K562 (cell line): ENCODE measurements at regions not wholly inside any gene's neighbourhood (a gene's known extent, or its start where the extent isn't known, plus 50 kb on each side); places are given as distances from the start of the nearest gene placed in this dataset.

Source experiments
- ATAC-seq: fragments of 200-7000 bp; cut with Tn5 transposase; 3 replicates; pipeline ENCODE4 v1.9.1; 2020; ENCODE audit warnings: moderate library complexity
- BruUV-seq: library from RNA; stranded (reverse); fragments of 400-500 nt; replicated peaks from 2 replicates; lab custom pipeline; 2021; lab: Mats Ljungman, UMichigan
- CTCF ChIA-PET: fragments of 300-600 bp; formaldehyde crosslinking; extraction: SDS; loops from one replicate; lab custom pipeline; 2021; ENCODE audit warnings: low intra/inter-chr PET ratio; lab: Yijun Ruan, JAX
- POLR2A ChIA-PET: fragments of 300-600, 350-650 bp; sonication (Branson Sonifier 250); formaldehyde crosslinking; extraction: SDS; loops from one replicate; lab custom pipeline; 2021; ENCODE audit warnings: antibody characterized with exemption, inconsistent platforms; lab: Yijun Ruan, JAX
- DNase-seq, 4 experiments: peaks; one replicate each; pipeline versions ENCODE4 v3.0.0 to v3.0.0-alpha.2; 2011 to 2018; ENCODE audit warnings: low spot score in 3 of 4, mixed read lengths in 3 of 4; ENCODE audit errors: extremely low read depth in 1 of 4
- FAIRE-seq: peaks from 2 replicates; lab custom pipeline; 2011; peaks lifted over from hg19 to GRCh38; lab: Jason Lieb, UNC
- H2AFZ ChIP-seq: 2 replicates; pipeline ENCODE4 v1.6.0; 2011; ENCODE audit warnings: low read depth, low read length, control low read depth, inconsistent platforms
- H3K27ac ChIP-seq: fragments of 200-600 bp; 3 replicates; pipeline ENCODE4 v1.8.0; 2011; ENCODE audit warnings: low read depth, mild to moderate bottlenecking, control low read depth, inconsistent platforms, low read length, moderate library complexity, mixed read lengths; ENCODE audit errors: extremely low read depth
- H3K27me3 ChIP-seq, 2 experiments: fragments of 300-600 bp in 1 of 2; 2 replicates in 1 of 2; 3 replicates in 1 of 2; pipeline versions ENCODE4 v1.6.0 to v1.8.0; 2011; ENCODE audit warnings: inconsistent platforms in 2 of 2, low read length in 2 of 2, mild to moderate bottlenecking in 1 of 2, mixed read lengths in 1 of 2, moderate library complexity in 1 of 2; ENCODE audit not compliant: control insufficient read depth in 2 of 2, insufficient read depth in 2 of 2
- H3K36me3 ChIP-seq: fragments of 300-600 bp; 3 replicates; pipeline ENCODE4 v1.8.0; 2011; ENCODE audit warnings: mild to moderate bottlenecking, low read length, inconsistent platforms; ENCODE audit not compliant: control insufficient read depth, insufficient read depth
- H3K4me1 ChIP-seq, 2 experiments: fragments of 200-600 bp in 1 of 2; replicated peaks in 1 of 2; 2 replicates in 1 of 2; 3 replicates in 1 of 2; pipeline versions ENCODE4 v1.5.1 to v1.8.0; 2011; ENCODE audit warnings: inconsistent platforms in 2 of 2, low read length in 2 of 2, mild to moderate bottlenecking in 1 of 2, mixed read lengths in 1 of 2, moderate library complexity in 1 of 2; ENCODE audit not compliant: control insufficient read depth in 2 of 2, insufficient read depth in 2 of 2
- H3K4me2 ChIP-seq: 2 replicates; pipeline ENCODE4 v1.6.1; 2011; ENCODE audit warnings: low read length, control low read depth, inconsistent platforms, mixed read lengths; ENCODE audit not compliant: insufficient read depth
- H3K4me3 ChIP-seq: fragments of 200-600 bp; sonication (generic), shearing (Covaris generic); 2 replicates; pipeline ENCODE4 v1.5.1; 2016; ENCODE audit warnings: control low read depth, inconsistent platforms
- H3K79me2 ChIP-seq: fragments of 200-600 bp; 3 replicates; pipeline ENCODE4 v1.8.0; 2011; ENCODE audit warnings: low read length, inconsistent platforms; ENCODE audit not compliant: control insufficient read depth, insufficient read depth
- H3K9ac ChIP-seq, 2 experiments: 2 replicates each; pipeline versions ENCODE4 v1.6.0 to v1.6.1; 2011; ENCODE audit warnings: low read depth in 2 of 2, low read length in 2 of 2, control low read depth in 1 of 2, inconsistent platforms in 1 of 2, mild to moderate bottlenecking in 1 of 2, mixed read lengths in 1 of 2; ENCODE audit not compliant: insufficient read depth in 1 of 2
- H3K9me1 ChIP-seq: one replicate; pipeline ENCODE4 v1.6.0; 2011; ENCODE audit warnings: inconsistent platforms, mild to moderate bottlenecking, low read length, moderate library complexity; ENCODE audit not compliant: control insufficient read depth, insufficient read depth
- H3K9me3 ChIP-seq: replicated peaks from 2 replicates; pipeline ENCODE4 v1.5.1; 2011; ENCODE audit warnings: low read depth, low read length, inconsistent platforms; ENCODE audit not compliant: control insufficient read depth, insufficient read depth
- H4K20me1 ChIP-seq: replicated peaks from 2 replicates; pipeline ENCODE4 v1.6.1; 2011; ENCODE audit warnings: low read length, inconsistent platforms, mixed read lengths; ENCODE audit not compliant: control insufficient read depth, insufficient read depth
- ATF7 ChIP-seq: fragments of 450-650 bp; IDR thresholded peaks from 2 replicates; pipeline ENCODE4 v1.7.1; 2014; ENCODE audit warnings: mild to moderate bottlenecking, moderate library complexity
- CBFA2T2 ChIP-seq: fragments of 450-650 bp; conservative IDR thresholded peaks from 2 replicates; pipeline ENCODE4 v1.6.1; 2017; ENCODE audit warnings: mild to moderate bottlenecking
- CBX5 ChIP-seq: IDR thresholded peaks from 2 replicates; pipeline ENCODE4 v1.6.1; 2014; ENCODE audit warnings: low read depth, borderline replicate concordance
- CREM ChIP-seq: IDR thresholded peaks from 2 replicates; pipeline ENCODE4 v1.6.1; 2014; ENCODE audit warnings: antibody characterized with exemption, low read depth
- CSDE1 ChIP-seq, 2 experiments: fragments of 450-650 bp; IDR thresholded peaks; 2 replicates each; pipeline ENCODE4 v1.6.1; 2016; ENCODE audit warnings: mild to moderate bottlenecking in 1 of 2
- ESRRB ChIP-seq: fragments of 250-450 bp; sonication (Bioruptor Pico); IDR thresholded peaks from 2 replicates; pipeline ENCODE4 v1.5.0; 2020; ENCODE audit warnings: mild to moderate bottlenecking, moderate library complexity, borderline replicate concordance
- GABPB1 ChIP-seq: sonication (generic); formaldehyde crosslinking; IDR thresholded peaks from 2 replicates; pipeline ENCODE4 v1.8.0; 2022; ENCODE audit warnings: mild to moderate bottlenecking, missing genetic modification reagents
- GATAD2A ChIP-seq: fragments of 450-650 bp; IDR thresholded peaks from 2 replicates; pipeline ENCODE4 v1.6.1; 2017
- GMEB1 ChIP-seq: fragments of 250-450 bp; sonication (Bioruptor Pico); IDR thresholded peaks from 2 replicates; pipeline ENCODE4 v1.4.0; 2020; ENCODE audit warnings: mild to moderate bottlenecking
- LCOR ChIP-seq: sonication (generic); formaldehyde crosslinking; IDR thresholded peaks from 2 replicates; pipeline ENCODE4 v1.8.0; 2022; ENCODE audit warnings: mild to moderate bottlenecking, missing genetic modification reagents
- STAG1 ChIP-seq: sonication (generic); formaldehyde crosslinking; IDR thresholded peaks from 2 replicates; pipeline ENCODE4 v1.5.0; 2020; ENCODE audit warnings: missing genetic modification reagents, borderline replicate concordance
- STAT5B ChIP-seq: fragments of 250-450 bp; sonication (Bioruptor Pico); IDR thresholded peaks from 2 replicates; pipeline ENCODE4 v1.8.0; 2021; ENCODE audit warnings: mild to moderate bottlenecking, inconsistent platforms
- TCF3 ChIP-seq: sonication (generic); formaldehyde crosslinking; IDR thresholded peaks from 2 replicates; pipeline ENCODE4 v1.4.0; 2020; ENCODE audit warnings: mild to moderate bottlenecking, missing genetic modification reagents
- ZBTB34 ChIP-seq: fragments of 250-450 bp; sonication (Bioruptor Pico); IDR thresholded peaks from 2 replicates; pipeline ENCODE4 v1.8.0; 2021; ENCODE audit warnings: mild to moderate bottlenecking, moderate library complexity
- ZNF347 ChIP-seq: fragments of 450-650 bp; formaldehyde crosslinking; IDR thresholded peaks from 2 replicates; pipeline ENCODE4 v1.4.0; 2020; ENCODE audit warnings: low read depth, mild to moderate bottlenecking, moderate library complexity
- ZSCAN32 ChIP-seq: fragments of 450-650 bp; formaldehyde crosslinking; IDR thresholded peaks from 2 replicates; pipeline ENCODE4 v1.4.0; 2020; ENCODE audit warnings: mild to moderate bottlenecking, moderate library complexity
- WGBS: fragments of 100-300 bp; shearing (Covaris generic); methylation state at CpG from one replicate; pipeline ENCODE4 v1.1.6; 2016; ENCODE audit warnings: low coverage, mixed read lengths; ENCODE audit not compliant: insufficient coverage; ENCODE audit errors: missing lambda C conversion rate; 5-methylcytosine and 5-hydroxymethylcytosine counted together
- in situ Hi-C: fragments of 300-500 bp; cut with MboI; formaldehyde crosslinking; loops from 4 replicates; pipeline ENCODE4 v1.15.0; 2018; ENCODE audit warnings: inconsistent platforms, mixed read lengths
- intact Hi-C: fragments of 100-400 bp; cut with micrococcal nuclease; formaldehyde crosslinking; loops from 2 replicates; pipeline ENCODE4 v1.14.2; 2022

GRCh38 chr6:155980768-155981079 lies 525.1 kb upstream of the NOX3 start:
- H4K20me1 ChIP-seq: no peaks in the 10 kb centered on the region
- ChIA-PET CTCF (no interaction called here), POLR2A (interaction anchor here (0.6 to 0.7 kb wide), 2 partner anchors 60 to 69 kb away, joined by 3 to 5 read pairs; no protein-coding TSS in a partner anchor)
- H3K4me2 ChIP-seq: no peak overlapping the region
- TF ChIP-seq CREM (no peak), CBFA2T2 (no peak), CBX5 (no peak)
- ATAC-seq (no peak), DNase-seq (no peak), FAIRE-seq (no peak)
- no TSS peak for BruUV-seq
- H3K9me1 ChIP-seq: no peaks in the 10 kb centered on the region
- no peak overlapping the region for H3K4me3 ChIP-seq
- no peak overlapping the region for H2AFZ ChIP-seq
- H3K79me2 ChIP-seq: no peaks in the 10 kb centered on the region
- H3K27ac ChIP-seq: no peak overlapping the region
- no peaks in the 10 kb centered on the region for H3K36me3 ChIP-seq
- no peaks in the 10 kb centered on the region for H3K9me3 ChIP-seq
- H3K4me1 ChIP-seq: no peaks in the 10 kb centered on the region
- in situ Hi-C loops (no loop called here), intact Hi-C loops (no loop called here)
- no peaks in the 10 kb centered on the region for H3K27me3 ChIP-seq
- H3K9ac ChIP-seq: no peak overlapping the region

- DNase-seq: no peak
- BruUV-seq: no TSS peak
- Histone ChIP-seq H3K4me3 (no peak overlapping the region), H3K9me3 (no peaks in the 10 kb centered on the region), H3K9ac (no peak overlapping the region), H4K20me1 (no peaks in the 10 kb centered on the region), H3K4me2 (no peak overlapping the region), H3K27ac (no peak overlapping the region), H3K9me1 (no peaks in the 10 kb centered on the region), H3K36me3 (no peaks in the 10 kb centered on the region), H3K27me3 (no peaks in the 10 kb centered on the region), H3K4me1 (no peaks in the 10 kb centered on the region), H2AFZ (no peak overlapping the region), H3K79me2 (no peaks in the 10 kb centered on the region)
- no peak for ATAC-seq
- no peak for FAIRE-seq
- intact Hi-C loops: no loop called here
- ChIA-PET CTCF (no interaction called here), POLR2A (no interaction called here)
- in situ Hi-C loops: no loop called here
- WGBS: 4% methylated on average over 5 of the region's 5 CpGs
- TF ChIP-seq ESRRB (CRISPR knock-in tag): no peak
- no peak for TF ChIP-seq ZBTB34 (CRISPR knock-in tag)
- no peak for TF ChIP-seq ZNF347 (CRISPR knock-in tag)
- TF ChIP-seq ATF7: no peak
- TF ChIP-seq CSDE1 (IDR thresholded peaks at IDR 0.05): no peak
- TF ChIP-seq GMEB1 (CRISPR knock-in tag): no peak
- TF ChIP-seq GABPB1: no peak
- TF ChIP-seq GATAD2A: no peak
- no peak for TF ChIP-seq TCF3 (CRISPR knock-in tag)
- TF ChIP-seq STAG1 (CRISPR knock-in tag): no peak
- TF ChIP-seq LCOR (CRISPR knock-in tag): no peak
- no peak for TF ChIP-seq ZSCAN32 (CRISPR knock-in tag)
- no peak for TF ChIP-seq STAT5B (CRISPR knock-in tag)
Observed at GRCh38 chr6:155980014-155980767, 524.6 kb upstream of the NOX3 start.
